ENCODE measurements at regions not wholly inside any gene's neighbourhood (a gene's known extent, or its start where the extent isn't known, plus 50 kb on each side); places are given as distances from the start of the nearest gene placed in this dataset.

DNA sequence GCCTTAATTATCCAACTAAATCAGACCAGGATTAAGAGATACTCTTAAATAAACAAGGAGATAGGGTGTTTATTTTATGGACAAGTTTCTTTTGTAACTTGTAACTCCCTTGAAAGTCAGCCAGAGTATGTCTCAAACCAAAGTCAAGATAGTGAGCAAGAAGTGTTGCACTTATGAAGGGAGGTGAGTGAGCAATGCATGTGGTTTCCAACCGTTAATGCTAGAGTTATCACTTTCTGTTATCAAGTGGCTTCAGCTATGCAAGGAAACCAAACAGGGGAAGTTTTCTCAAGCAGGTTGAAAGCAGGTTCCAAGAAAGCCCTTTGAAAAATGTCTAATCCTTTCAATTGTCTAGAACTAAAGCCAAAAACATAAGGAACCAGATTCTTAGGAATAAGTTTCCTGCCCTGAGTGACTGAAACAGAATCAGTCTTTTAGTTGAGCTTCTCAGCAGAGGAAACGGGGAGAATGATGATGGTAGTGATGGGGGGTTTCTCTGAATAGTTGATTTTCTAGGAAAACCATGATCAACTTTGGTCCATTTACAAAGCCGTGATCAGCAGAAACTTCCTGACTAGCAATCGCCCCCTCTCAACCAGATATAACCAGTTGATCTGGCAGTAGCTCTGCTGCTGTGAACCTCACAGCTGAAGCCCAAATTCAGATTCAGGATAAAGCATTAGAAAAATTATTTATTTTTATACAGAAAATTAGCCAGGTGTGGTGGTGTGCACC is 128.4 kb downstream of the DAD1 start:
- Histone ChIP-seq H3K27me3 (ENCODE audit: insufficient read depth, low read length) (no peaks in the 10 kb centered on the region), H3K4me1 (ENCODE audit: insufficient read depth, low read length) (no peaks in the 10 kb centered on the region), H3K9ac (ENCODE audit: low read depth, low read length) (no peak overlapping the region), H3K4me3 (ENCODE audit: low read length) (no peak overlapping the region), H3K27ac (ENCODE audit: low read length) (no peak overlapping the region), H3K36me3 (ENCODE audit: insufficient read depth, low read depth, low read length) (no peaks in the 10 kb centered on the region), H3K9me3 (ENCODE audit: insufficient read depth, low read depth, low read length) (no peaks in the 10 kb centered on the region)

DNA sequence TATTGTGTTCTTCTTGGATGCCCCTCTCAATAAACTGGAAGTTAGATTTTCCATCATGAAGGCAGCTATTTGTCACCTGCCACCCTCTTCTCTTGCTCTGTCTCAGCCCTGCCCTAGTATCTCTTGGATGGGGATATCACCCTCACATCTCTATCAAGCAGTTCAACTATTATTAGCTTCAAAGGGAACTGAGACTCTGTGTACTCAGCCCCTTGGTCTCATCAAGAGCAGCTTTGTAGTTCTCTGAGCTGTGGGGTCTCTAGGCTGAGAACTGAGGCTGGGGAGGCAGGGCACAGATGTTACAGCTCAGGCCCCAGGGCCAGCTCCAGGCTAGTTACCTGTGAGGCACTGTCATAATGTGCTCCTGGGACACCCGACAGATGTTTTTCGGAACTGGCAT is 130.3 kb downstream of the DAD1 start:
- Histone ChIP-seq H3K4me1 (ENCODE audit: insufficient read depth, low read length) (no peaks in the 10 kb centered on the region), H3K27ac (ENCODE audit: low read length) (no peak overlapping the region), H3K9me3 (ENCODE audit: insufficient read depth, low read depth, low read length) (no peaks in the 10 kb centered on the region), H3K36me3 (ENCODE audit: insufficient read depth, low read depth, low read length) (no peaks in the 10 kb centered on the region), H3K27me3 (ENCODE audit: insufficient read depth, low read length) (no peaks in the 10 kb centered on the region), H3K9ac (ENCODE audit: low read depth, low read length) (no peak overlapping the region), H3K4me3 (ENCODE audit: low read length) (no peak overlapping the region)

DNA sequence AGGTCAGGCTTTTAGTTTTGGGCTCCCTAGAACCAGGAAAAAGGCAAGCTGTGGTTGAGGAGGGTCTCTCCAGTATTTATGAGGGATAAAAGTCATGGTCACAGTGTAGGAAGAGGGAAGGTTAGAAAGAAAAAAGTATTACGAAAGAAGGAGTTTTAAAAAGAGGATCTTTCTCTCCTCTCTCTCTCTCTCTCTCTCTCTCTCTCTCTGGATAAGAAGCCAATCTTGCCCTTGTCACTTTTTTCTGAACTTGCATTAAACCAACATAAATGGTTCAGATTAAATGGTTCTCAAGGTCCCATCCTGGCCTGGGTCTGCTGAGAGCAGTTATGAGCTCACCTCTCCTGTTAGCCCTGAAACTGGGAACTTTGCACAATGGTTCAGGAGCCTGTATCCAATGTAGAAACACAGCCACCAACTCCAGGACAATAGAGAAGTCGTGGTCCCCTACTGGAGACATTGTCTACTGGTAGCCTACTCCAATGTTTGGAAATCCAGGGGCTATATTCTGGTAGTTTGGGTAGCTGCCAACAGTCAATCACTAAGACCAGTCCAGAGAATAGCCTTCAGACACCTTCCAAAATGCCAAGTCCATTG is 131.9 kb downstream of the DAD1 start:
- Histone ChIP-seq H3K36me3 (ENCODE audit: insufficient read depth, low read depth, low read length) (no peaks in the 10 kb centered on the region), H3K9ac (ENCODE audit: low read depth, low read length) (no peak overlapping the region), H3K4me1 (ENCODE audit: insufficient read depth, low read length) (no peaks in the 10 kb centered on the region), H3K9me3 (ENCODE audit: insufficient read depth, low read depth, low read length) (no peaks in the 10 kb centered on the region), H3K4me3 (ENCODE audit: low read length) (no peak overlapping the region), H3K27ac (ENCODE audit: low read length) (no peak overlapping the region), H3K27me3 (ENCODE audit: insufficient read depth, low read length) (no peaks in the 10 kb centered on the region)

DNA sequence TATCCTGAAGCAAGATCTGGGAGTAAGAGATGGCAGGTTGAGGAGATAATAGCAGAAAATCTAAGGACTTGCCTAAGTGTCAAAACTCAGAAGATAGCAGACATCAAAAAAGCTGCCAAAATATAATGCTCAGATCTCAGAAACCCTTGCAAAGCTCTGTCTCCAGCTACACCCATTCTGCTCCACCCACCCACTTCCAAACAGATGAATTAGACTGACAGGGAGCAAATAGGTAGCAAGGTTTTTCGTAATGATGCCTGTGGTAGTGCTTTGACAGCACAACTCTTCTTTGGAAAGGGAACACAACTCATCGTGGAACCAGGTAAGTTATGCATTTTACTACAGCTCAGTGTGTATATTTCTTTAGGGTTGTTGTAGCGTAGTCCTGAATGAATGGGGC is 132.6 kb downstream of the DAD1 start:
- H3K9ac ChIP-seq (ENCODE audit: low read depth, low read length) = no peak overlapping the region
- H3K4me3 ChIP-seq (ENCODE audit: low read length) = no peak overlapping the region
- H3K36me3 ChIP-seq (ENCODE audit: insufficient read depth, low read depth, low read length) = no peaks in the 10 kb centered on the region
- no peaks in the 10 kb centered on the region for H3K4me1 ChIP-seq (ENCODE audit: insufficient read depth, low read length)
- H3K9me3 ChIP-seq (ENCODE audit: insufficient read depth, low read depth, low read length) = no peaks in the 10 kb centered on the region
- H3K27ac ChIP-seq (ENCODE audit: low read length) = no peak overlapping the region
- no peaks in the 10 kb centered on the region for H3K27me3 ChIP-seq (ENCODE audit: insufficient read depth, low read length)

DNA sequence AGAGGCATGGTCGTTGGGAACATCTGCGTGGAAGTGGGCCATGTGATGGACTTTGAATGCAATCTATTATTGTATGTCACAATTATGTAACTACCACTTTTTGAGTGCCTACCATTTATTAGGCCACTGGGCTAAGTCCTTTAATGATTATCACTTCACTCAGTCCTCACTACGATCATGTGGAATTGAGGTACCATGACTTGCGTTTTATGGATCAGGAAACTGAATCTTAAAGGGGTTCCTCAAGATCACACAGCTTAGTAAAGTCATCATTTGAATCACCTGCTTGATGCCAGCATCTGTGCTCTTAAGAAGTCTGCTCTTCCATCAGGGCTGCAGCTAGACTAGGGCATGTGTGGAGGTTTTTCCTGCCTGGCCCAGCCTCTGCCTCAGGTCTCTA is 136.7 kb downstream of the DAD1 start:
- Histone ChIP-seq H3K9me3 (ENCODE audit: insufficient read depth, low read depth, low read length) (no peaks in the 10 kb centered on the region), H3K36me3 (ENCODE audit: insufficient read depth, low read depth, low read length) (no peaks in the 10 kb centered on the region), H3K4me1 (ENCODE audit: insufficient read depth, low read length) (no peaks in the 10 kb centered on the region; the same call in 1 of the 2 replicates), H3K4me3 (ENCODE audit: low read length) (no peak overlapping the region), H3K27me3 (ENCODE audit: insufficient read depth, low read length) (no peaks in the 10 kb centered on the region), H3K9ac (ENCODE audit: low read depth, low read length) (no peak overlapping the region), H3K27ac (ENCODE audit: low read length) (no peak overlapping the region)

DNA sequence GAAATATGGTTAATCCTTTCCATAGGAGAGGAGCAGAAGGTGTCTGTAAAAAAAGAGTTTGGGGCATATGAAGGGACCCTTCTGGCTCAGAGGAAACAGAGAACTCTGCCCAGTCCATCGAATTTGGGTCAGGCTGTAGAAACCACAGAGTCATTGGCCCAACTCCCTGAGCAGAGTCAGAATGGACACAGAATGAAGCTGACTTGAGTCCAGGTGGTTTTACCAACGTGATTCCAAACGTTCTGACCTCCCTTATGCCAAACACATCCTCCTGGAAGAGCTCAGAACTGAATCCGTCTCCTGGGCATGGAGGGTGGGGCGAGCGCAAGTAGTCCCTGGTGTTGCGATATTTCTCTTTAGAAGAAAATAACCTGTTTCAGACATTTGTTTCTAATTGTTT is 138.8 kb downstream of the DAD1 start:
- no peak overlapping the region for H3K27ac ChIP-seq (ENCODE audit: low read length)
- H3K36me3 ChIP-seq (ENCODE audit: insufficient read depth, low read depth, low read length) = no peaks in the 10 kb centered on the region
- H3K9ac ChIP-seq (ENCODE audit: low read depth, low read length) = no peak overlapping the region
- H3K27me3 ChIP-seq (ENCODE audit: insufficient read depth, low read length) = no peaks in the 10 kb centered on the region
- H3K9me3 ChIP-seq (ENCODE audit: insufficient read depth, low read depth, low read length) = no peaks in the 10 kb centered on the region
- H3K4me3 ChIP-seq (ENCODE audit: low read length) = no peak overlapping the region
- H3K4me1 ChIP-seq (ENCODE audit: insufficient read depth, low read length) = no peaks in the 10 kb centered on the region; the same call in 1 of the 2 replicates

DNA sequence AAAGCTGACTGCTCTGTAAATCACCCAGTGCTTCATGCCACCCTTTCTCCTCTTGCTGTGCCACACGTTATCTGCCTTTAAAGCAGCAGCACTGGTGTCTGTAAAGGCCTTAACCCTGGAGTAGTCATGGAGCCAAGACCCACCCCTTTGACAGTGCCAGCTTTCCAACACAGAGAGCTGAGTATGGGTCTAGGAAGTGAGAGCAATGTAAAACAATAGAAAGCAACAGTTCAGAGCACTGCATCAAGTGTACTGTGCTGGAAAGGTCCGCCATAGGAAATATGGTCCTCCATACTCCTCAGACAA is 139.5 kb downstream of the DAD1 start:
- no peak overlapping the region for H3K9ac ChIP-seq (ENCODE audit: low read depth, low read length)

DNA sequence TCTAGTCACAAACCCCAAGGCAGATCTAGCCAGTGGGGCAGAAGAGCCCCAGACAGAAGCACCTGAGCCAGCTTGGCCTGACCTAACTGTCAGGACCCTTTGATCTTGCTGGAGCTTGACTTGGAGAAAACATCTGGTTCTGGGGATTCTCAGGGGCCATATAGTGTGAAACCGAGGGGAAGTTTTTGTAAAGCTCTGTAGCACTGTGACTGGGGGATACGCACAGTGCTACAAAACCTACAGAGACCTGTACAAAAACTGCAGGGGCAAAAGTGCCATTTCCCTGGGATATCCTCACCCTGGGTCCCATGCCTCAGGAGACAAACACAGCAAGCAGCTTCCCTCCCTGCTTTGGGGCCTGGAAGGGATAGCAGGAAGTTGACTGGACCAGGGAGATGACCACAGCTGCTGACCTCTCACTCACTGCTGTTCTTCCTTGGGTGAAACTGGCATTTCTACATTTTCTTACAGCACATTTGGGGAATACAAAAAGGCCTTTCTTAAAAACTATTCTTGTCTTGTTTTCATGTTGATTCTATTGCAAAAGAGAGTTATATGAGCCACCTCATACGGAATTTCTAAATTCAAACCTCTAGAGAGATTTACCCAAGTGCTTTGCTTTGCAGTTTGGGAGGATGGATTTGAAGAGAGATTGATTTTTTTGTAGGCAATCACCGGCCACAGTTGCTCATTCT is 140.0 kb downstream of the DAD1 start:
- H3K4me3 ChIP-seq (ENCODE audit: low read length) = no peak overlapping the region
- no peaks in the 10 kb centered on the region for H3K36me3 ChIP-seq (ENCODE audit: insufficient read depth, low read depth, low read length)
- no peak overlapping the region for H3K27ac ChIP-seq (ENCODE audit: low read length)
- no peaks in the 10 kb centered on the region; the same call in 1 of the 2 replicates for H3K4me1 ChIP-seq (ENCODE audit: insufficient read depth, low read length)
- H3K27me3 ChIP-seq (ENCODE audit: insufficient read depth, low read length) = no peaks in the 10 kb centered on the region
- no peak overlapping the region for H3K9ac ChIP-seq (ENCODE audit: low read depth, low read length)
- no peaks in the 10 kb centered on the region for H3K9me3 ChIP-seq (ENCODE audit: insufficient read depth, low read depth, low read length)

More for the DNA sequence above, 139.5 kb downstream of the DAD1 start:
- no peaks in the 10 kb centered on the region for H3K27me3 ChIP-seq (ENCODE audit: insufficient read depth, low read length)
- H3K4me3 ChIP-seq (ENCODE audit: low read length) = no peak overlapping the region
- H3K4me1 ChIP-seq (ENCODE audit: insufficient read depth, low read length) = no peaks in the 10 kb centered on the region; the same call in 1 of the 2 replicates
- no peaks in the 10 kb centered on the region for H3K36me3 ChIP-seq (ENCODE audit: insufficient read depth, low read depth, low read length)
- no peaks in the 10 kb centered on the region for H3K9me3 ChIP-seq (ENCODE audit: insufficient read depth, low read depth, low read length)
- no peak overlapping the region for H3K27ac ChIP-seq (ENCODE audit: low read length)

DNA sequence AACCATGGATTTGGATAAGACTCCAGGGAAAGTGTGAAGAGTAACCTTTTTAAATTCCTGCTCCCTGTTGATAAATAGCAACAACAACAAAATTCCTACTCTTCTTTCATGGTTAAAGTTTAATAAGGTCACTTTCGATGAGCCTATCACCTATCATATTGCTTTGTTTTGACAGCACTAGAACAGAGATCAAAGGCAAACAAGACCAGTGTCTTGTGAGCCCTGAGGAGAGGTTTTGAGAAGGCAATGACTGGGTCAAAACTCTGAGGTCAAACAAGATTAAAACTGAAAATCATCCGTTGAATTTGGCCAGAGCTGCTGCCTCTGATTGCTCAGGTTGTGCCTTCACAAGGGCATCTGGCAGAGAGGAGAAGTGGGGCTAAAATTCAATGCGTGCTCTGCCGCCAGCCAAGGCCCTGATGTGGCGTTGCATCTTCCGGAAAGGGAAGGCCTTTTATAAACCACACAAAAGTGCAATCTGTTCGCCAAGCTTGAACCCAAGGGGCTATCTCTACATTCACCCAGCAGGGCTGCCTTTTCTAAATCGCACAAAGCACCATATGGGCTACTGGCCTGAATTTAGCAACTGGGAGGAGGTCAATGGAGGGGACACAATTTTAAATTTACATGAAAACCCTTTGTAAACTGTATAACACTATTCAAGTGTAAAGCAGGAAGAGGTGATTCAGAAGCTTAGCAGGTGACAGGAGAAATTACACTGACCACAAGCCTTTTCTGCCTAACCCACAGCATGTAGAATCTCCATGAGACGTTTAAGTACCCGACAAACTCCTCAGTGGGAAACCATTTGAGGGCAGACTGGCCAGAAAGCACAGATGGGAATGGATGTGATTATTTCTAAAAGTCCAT is 140.8 kb downstream of the DAD1 start:
- Histone ChIP-seq H3K4me3 (ENCODE audit: low read length) (no peak overlapping the region), H3K9me3 (ENCODE audit: insufficient read depth, low read depth, low read length) (no peaks in the 10 kb centered on the region), H3K4me1 (ENCODE audit: insufficient read depth, low read length) (no peaks in the 10 kb centered on the region; the same call in 1 of the 2 replicates), H3K27ac (ENCODE audit: low read length) (no peak overlapping the region), H3K9ac (ENCODE audit: low read depth, low read length) (no peak overlapping the region), H3K36me3 (ENCODE audit: insufficient read depth, low read depth, low read length) (no peaks in the 10 kb centered on the region), H3K27me3 (ENCODE audit: insufficient read depth, low read length) (no peaks in the 10 kb centered on the region)

DNA sequence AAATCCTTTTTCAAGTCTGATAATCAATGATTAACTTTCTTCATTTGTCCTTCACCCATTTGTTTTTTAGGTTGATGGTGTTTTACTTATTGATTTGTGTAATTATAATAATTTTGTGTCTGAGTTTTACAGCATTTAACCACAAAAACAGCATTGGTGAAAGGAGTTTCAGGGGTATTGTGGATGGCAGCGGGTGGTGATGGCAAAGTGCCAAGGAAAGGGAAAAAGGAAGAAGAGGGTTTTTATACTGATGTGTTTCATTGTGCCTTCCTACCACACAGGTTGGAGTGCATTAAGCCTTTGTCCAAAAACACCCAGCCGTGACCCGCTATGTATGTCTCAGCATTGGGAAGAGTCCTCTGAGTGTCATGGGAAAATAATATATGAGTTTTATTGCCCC is 150.3 kb downstream of the DAD1 start:
- Histone ChIP-seq H3K27ac (ENCODE audit: low read length) (no peak overlapping the region), H3K9me3 (ENCODE audit: insufficient read depth, low read depth, low read length) (no peaks in the 10 kb centered on the region), H3K9ac (ENCODE audit: low read depth, low read length) (no peak overlapping the region), H3K36me3 (ENCODE audit: insufficient read depth, low read depth, low read length) (no peaks in the 10 kb centered on the region), H3K4me3 (ENCODE audit: low read length) (no peak overlapping the region), H3K4me1 (ENCODE audit: insufficient read depth, low read length) (no peaks in the 10 kb centered on the region), H3K27me3 (ENCODE audit: insufficient read depth, low read length) (no peaks in the 10 kb centered on the region)

DNA sequence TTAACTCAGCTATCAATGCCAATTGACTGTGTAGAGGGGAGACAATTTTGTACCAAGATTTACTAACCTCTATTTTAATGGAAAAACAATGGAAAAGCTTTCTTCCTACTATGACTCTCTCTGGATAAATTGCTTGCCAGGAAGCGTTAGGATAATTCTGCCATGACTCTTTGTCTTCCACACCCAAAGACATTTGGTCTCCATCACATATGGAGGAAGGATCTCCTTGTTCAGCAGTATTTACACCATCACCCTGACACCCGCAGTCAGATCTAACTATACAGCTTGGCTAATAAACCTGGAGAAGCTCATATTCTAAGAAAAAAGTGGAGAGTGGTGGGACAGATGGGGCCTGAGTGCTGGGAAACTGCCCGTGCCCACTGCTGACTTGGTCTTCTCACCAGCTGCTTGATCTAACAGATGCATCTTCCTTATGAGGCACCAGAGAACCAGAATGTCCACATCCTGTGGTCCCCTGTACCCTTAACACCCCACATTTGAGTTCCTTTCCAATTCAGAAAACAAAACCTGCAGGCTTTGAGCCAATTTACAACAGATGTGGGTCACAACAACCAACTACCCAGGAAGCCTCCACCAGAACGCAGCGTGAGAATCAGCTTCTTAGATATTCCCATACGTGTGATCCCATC is 154.0 kb downstream of the DAD1 start:
- no peaks in the 10 kb centered on the region for H3K9me3 ChIP-seq (ENCODE audit: insufficient read depth, low read depth, low read length)
- H3K36me3 ChIP-seq (ENCODE audit: insufficient read depth, low read depth, low read length) = no peaks in the 10 kb centered on the region
- H3K4me3 ChIP-seq (ENCODE audit: low read length) = no peak overlapping the region
- no peaks in the 10 kb centered on the region for H3K27me3 ChIP-seq (ENCODE audit: insufficient read depth, low read length)
- no peaks in the 10 kb centered on the region for H3K4me1 ChIP-seq (ENCODE audit: insufficient read depth, low read length)
- no peak overlapping the region for H3K27ac ChIP-seq (ENCODE audit: low read length)
- no peak overlapping the region for H3K9ac ChIP-seq (ENCODE audit: low read depth, low read length)

Data from iPS-20b (cell line).